Endothelial cell of hepatic sinusoid (primary cell): ENCODE measurements at regions not wholly inside any gene's neighbourhood (a gene's known extent, or its start where the extent isn't known, plus 50 kb on each side); places are given as distances from the start of the nearest gene placed in this dataset.
"Not testable (repeated sequence)": the region's sequence is repeated elsewhere in the genome, so short reads cannot be mapped to it uniquely, and the experiment has no call there.

Source experiments
- in situ Hi-C: cut with HindIII; loops from 2 replicates; pipeline ENCODE4 v1.10.0; 2017; ENCODE audit warnings: low sequenced_read_pairs

DNA sequence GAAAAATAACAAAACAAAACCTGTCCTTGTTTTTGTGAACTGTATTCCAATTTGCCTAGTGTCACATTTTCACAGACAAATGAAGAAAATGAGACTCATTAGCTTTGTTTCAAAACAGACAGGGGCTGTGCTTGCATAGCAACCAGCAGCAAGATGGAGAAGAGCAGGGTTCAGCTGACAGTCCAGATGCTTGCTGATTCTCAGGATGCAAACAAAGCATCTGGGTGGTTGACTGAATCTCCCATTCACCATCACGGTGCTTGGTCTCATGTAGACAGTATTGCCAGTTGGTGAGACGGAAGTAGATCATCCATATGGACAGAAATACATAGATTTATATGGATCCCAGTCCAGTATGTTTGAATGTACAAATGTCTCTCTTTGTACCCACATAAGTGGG, 326.8 kb downstream of the CCDC85A start:
- in situ Hi-C loops = no loop called here

DNA sequence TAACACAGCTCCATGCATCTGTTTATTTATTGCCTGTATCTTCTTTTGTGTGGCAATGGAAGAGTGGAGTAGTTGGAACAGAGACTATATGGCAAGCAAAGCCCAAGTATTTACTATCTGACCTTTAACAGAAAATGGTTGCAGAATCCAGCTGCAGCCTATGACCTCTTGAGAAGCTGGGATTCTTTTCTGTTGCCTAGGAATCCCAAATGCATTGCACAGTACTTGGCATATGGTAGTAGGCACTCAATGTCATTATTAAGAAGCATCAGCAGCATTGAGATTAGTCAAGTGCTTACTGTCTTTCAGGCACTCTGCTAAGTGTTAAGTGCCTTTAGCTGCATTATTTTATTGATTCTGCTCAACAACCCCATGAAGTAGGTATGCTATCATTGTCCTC, 331.6 kb downstream of the CCDC85A start:
- in situ Hi-C loops = no loop called here

DNA sequence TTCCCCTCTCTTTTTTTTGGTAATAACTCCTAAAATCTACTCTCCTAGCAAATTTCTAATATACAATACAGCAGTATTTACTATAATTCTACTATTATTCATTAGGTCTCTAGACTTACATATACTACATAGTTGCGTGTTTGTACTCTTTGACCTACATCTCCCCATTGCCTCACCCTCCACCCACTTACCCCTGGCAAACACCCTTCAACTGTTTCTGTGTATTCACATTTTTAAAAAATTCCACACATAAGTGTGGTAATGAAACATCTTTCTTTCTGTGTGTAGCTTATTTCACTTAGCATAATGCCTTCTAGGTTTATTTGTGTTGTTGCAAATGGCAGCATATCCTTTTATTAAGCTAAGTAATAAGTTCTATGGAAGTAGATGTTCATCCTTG, 336.0 kb downstream of the CCDC85A start:
- in situ Hi-C loops = no loop called here

DNA sequence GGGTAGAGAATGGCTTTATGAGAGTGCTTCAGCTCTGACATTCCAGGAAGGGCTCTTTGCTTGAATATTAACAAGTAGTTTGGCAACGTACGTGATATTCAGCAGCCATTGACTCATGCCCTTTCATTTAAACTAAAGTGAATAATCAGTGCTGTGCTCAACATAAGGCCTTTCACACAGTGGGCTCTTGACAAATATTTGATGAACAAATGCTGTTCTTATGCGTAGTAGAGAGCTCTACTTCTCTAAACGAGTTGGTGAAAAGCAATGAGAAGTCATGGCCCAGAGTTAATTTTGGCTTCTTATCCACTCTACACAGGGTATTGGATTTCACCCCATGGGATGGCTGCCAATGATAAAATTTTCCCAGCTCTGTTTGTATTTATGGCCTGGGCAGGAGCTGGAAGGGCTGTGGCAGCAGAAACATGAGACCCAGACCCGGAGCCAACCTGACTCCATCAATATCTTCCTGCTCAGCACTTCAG, 338.9 kb downstream of the CCDC85A start:
- in situ Hi-C loops = no loop called here

DNA sequence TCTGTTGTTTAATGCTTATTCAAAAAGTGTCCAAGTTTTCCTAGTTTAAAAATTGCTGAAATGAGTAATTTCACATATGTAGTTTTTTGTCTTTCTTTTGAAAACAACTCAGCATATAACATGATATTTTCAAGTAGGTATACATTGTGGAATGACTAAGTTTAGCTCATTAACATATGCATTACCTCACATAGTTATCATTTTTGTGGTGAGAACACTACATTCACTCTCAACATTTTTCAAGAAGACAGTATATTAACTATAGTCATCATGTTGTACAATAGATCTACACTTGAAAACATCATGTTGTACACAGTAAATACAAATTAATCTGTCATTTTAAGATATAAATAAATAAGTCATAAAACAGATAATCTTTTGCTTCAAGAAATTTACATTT, 340.0 kb downstream of the CCDC85A start:
- in situ Hi-C loops = no loop called here

DNA sequence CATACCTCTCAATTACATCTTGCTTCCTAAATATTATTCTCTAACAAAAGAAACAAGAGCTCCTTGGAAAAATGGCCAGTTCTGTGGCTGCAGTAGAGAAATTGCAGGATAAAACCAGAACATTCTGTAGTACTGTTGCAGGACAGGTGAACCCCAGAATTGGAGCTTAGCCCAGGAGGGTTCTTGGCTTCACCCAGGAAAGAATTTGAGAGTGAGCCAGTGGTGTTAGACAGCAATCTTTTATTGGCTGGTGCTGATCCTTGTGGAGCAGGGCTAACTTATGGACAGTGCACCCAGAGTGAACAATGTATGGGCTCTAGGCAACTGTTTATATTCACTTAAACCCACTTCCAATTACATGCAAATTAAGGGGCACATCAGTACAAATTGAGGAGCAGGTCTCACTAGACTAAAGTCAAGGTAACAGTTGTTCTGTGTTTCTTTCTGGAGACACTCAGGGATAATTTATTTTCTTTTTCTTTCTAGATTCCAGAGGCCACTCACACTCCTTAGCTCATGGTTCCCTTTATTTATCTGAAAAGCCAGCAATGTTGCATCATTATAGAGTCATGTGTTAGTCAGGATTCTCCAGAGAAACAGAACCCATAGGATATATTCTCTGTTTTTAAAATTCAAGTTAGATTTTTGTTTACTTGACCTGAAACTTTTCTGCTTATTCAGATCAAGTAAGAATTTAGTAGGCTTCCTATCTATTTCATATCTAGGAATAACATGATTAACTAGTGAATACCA, 348.1 kb downstream of the CCDC85A start:
- in situ Hi-C loops = no loop called here

DNA sequence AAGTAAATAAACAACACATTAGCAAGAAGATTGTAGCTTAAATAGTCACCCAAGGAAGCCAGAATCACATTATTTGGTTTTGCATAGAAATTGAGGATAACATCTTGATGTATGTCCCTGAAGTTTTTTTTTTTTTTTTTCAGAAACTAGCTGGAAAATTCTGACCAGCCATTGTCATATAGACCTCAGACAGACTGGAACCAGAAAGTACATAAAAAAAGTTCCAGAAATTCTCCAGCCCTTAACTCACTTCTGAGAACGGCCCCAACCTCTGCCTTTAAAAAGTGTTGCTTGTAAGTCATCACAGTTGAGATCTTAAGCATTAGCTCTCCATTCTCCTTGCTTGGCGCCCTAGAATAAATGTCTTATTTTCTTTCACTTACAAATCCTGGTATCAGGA, 350.5 kb downstream of the CCDC85A start:
- in situ Hi-C loops = no loop called here

DNA sequence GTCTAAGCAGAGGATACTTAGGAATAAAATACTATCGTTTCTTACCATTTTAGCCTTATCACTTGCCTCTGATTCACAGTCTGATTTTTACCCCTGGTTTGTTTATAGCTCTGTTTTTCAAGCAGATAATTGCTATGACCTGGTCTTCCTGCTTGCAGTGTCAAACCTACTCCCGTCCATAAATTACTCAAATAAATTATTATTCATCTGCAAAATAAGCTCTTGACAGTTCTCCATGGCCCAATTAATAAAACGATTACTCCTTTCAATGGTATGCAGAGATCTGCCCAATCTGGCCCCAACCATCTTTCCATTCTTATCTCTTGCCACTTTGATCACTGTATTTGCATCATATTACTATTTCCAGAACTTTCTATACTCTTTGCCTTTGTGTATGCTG, 354.0 kb downstream of the CCDC85A start:
- in situ Hi-C loops = no loop called here

DNA sequence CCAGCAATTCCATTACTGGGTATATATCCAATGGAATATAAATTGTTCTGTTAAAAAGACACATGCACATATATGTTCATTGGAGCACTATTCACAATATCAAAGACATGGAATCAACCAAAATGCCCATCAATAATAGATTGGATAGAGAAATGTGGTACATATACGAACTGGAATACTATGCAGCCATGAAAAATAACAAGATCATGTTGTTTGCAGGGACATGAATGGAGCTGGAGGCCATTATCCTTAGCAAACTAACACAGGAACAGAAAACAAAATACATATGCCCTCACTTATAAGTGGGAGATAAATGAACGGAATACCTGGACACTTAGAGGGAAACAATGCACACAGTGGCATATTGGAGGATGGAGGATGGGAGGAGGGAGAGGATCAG, 355.8 kb downstream of the CCDC85A start:
- in situ Hi-C loops = no loop called here

DNA sequence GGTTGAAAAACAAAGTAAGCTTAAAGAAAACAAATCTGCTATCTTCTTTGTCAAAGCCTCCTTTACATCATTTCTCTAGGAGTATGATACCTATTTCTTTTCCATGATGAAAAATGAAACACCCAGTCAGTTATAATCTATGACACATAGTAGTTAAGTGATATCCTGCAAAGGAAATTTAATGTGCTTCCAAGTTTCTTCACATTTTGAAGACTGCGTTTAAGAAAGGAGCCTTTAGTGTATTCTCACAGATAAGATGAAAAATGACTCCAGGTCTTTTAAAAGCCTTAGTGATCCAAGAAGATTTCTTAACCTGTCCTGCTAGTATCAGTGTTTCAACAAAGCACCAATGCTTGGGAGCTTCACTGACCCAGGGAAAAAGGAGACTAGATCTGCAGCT, 356.7 kb downstream of the CCDC85A start:
- in situ Hi-C loops = no loop called here

DNA sequence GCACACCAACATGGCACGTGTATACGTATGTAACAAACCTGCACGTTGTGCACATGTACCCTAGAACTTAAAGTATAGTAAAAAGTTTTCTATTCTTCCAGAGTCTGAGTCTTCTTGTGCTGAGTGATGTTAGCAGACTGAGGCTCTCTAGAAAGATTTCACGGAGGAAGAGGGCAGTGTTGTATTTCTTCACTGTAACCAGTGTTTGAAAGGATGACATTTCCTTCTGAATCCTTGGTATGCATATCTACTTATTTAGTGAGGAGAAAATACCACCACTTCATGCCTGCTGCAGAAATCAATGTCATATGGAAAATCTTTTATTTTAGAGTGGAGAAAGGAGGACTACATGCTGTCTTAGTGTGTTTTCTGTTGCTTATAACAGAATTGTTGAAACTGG, 357.1 kb downstream of the CCDC85A start:
- in situ Hi-C loops = no loop called here

DNA sequence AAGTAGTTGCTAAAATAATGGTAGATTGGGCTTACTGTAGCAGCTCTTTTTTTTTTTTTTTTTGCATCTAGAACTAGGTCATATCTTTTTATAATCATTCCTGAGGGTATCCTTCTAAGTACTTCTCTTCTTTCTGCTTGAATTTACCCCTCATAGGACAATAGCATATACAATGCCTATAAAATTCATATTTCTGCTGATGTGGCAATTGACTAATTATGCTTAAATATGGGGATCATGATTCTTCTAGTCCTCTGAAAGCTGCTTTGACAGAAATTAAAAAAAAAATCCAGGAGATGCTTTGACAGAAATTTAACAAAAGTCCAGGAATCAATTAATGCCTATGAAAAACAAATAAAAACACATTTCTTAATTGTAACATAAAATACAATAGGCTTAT, 358.4 kb downstream of the CCDC85A start:
- in situ Hi-C loops = no loop called here

DNA sequence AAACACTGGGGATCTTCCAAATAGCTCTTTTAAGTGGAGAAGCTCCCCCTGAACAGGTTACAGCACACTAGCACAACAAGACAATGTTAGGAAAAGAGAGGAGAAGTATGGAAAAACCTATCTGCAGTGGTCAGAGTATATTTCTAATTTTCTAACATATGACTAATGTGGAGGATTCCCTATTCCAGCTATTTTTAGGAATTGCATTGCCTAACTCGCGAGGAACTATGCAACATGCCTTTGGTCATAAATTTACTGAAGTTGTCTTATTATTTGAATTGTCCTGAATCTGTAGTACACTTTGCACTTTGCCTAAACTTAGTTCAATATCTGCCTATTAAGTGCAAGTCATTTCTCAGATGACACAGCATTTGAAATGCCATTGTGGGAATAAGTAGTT, 381.4 kb downstream of the CCDC85A start:
- in situ Hi-C loops = no loop called here

DNA sequence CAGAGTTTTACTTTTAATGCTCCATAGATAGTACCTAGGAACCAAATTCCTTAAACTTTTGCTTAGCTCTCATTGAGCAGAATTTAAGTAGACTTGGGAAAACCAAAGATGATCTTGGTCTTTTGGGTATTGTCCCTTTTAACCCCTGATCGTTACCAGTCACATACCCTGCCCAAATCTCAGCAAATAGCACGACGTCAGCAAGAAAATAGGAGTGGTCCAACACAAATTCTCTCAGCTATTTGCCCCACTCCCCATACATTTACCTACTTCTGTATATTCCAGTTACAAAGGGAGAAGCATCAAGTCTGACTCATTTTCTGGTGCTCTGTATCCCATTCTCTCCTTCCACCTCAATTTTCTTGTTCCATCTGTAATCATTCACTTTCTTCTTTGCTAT, 387.3 kb downstream of the CCDC85A start:
- in situ Hi-C loops = no loop called here

DNA sequence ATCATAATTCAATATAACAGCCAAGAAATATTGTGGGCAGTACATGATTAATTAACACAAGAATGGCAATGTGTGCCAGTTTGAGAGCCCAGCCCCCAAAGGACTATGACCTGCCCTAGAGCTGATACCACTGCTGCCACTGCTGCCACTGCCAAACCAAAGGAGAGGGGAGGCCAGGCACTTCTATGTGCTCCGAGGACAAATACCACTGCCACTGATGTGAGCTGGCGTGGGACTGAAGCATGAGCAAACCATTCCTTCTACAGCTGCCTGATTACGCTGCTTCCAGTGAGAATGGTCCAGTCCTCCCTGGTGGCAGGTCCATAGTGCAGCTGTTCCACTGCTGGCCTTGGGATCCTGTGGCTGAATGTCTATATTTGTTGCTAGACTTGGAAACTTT, 392.2 kb downstream of the CCDC85A start:
- in situ Hi-C loops = no loop called here

DNA sequence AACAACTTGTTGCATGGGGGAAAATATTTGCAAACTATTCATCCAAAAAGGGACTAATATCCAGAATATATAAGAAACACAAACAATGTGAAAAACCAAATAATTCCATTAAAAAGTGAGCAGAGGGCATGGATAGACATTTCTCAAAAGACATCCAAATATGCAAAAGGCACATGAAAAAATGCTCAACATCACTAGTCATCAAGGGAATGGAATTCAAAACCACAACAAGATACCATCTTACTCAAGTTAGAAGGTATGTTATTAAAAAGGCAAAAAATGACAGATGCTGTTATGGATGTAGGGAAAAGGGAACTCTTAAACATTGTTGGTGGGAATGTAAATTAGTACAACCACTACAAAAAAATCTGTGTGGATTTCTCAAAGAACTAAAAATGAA, 396.5 kb downstream of the CCDC85A start:
- in situ Hi-C loops = no loop called here

DNA sequence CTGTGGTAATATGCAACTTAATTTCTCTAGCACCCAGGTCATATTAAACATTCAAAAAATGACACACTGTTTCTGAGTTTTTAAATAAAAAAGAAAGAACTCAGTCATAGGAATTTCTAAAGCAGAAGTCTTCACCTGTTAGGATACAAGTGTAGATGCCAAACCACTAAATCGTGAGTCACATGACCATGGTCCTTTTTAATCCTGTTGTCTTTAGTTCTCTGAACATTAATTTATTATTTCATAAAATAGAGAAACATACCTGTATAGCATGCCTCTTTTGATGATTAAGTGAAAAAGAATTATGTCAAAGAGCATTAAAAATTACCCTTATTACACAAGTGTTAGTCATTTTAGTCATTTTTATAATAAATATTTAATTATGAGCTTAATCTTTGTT, 398.8 kb downstream of the CCDC85A start:
- in situ Hi-C loops = no loop called here

DNA sequence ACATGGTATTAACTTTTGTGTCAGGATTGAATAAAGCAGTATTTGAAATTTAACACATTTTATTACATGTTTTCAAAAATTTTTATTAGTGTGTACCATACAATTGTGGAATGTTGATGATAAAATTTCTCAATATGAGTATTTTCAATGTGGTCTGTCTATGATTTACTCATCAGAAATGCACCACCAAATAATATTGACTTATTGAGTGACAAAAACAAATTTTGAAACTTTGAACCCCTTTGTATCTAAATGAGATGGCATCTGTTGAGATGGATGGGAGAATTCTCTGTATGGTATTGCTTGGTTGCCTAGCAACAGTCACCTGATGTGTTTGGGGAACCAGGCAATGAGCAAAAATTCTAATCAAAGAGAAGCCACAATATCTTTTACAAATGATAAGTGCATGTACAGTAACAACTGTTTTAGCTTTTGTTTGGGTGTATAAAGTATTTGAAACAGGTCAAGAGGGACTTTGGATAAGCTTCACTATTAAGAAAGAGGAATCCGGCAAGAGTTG, 400.1 kb downstream of the CCDC85A start:
- in situ Hi-C loops = no loop called here

DNA sequence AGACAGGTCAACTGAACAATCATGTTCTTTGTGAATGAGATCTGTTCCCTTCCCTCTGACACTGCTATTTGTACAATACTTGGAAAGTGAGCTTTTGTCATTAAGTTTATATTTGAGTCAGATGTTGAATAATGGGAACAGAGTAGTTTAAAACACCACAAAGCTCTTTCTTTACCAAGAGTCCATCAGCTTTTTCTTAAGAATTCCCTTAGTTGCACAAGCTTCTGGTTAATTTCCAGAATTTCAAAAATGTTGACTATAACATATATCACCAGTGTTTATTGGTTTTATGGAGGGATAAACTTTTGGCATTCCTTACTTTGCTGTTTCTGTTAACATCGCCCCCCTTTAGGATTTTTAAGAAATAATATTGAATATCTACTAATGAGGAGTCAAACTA, 403.7 kb downstream of the CCDC85A start:
- in situ Hi-C loops = no loop called here

DNA sequence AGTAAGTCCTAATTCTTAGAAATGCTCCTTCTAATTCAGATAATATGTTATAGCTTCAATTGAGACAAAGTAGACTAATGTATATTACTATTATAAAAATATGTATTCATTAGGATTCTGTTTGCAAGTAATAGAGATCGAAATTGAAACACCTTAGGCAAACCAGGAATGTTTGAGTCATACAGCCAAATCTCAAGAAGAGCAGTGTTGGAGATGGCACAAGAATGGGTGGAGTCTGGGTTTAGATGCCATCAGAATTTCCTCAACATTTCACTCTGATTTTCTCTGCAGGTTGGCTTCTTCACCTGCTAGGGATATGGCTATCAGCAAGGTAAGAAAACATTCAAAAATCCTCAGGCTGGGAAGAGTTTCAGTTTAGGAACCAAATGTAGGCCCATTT, 405.4 kb downstream of the CCDC85A start:
- in situ Hi-C loops = no loop called here

DNA sequence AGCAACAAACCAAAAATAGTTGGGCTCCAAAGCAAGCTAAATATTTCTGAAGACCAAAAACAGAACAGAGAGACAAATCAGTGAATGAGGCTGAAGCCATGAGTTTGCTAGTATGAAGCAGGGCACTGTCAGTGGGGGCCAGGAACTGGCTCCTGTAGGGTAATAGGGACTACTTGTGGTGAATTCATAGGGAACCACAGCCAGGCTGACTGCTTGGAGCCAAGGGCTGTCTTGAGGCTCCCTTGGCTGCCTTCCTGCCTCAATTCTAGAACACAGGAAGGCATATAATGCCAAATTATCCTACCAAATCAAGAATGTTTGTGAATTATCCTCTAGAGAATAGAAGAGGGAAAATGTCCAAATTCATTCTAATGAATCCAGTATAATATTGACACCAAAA, 406.0 kb downstream of the CCDC85A start:
- in situ Hi-C loops = no loop called here

DNA sequence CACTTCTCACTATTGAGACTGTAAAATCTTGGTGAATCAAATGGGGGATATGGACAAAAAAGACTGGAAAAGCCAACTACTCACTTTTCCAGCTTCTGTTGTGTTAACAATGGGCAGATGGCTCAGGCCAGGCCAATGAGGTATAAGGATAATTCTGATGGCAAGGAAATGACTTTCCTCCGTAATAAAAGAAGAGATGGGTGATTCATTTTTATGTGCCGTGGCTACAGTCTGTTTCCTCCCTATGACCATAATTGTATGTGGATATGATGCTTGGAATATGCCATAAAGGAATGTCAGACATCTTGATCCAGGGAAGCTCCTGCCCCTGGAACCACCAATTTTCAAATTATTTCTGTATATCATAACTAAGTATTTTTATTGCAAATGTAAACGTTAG, 406.8 kb downstream of the CCDC85A start:
- in situ Hi-C loops = no loop called here

DNA sequence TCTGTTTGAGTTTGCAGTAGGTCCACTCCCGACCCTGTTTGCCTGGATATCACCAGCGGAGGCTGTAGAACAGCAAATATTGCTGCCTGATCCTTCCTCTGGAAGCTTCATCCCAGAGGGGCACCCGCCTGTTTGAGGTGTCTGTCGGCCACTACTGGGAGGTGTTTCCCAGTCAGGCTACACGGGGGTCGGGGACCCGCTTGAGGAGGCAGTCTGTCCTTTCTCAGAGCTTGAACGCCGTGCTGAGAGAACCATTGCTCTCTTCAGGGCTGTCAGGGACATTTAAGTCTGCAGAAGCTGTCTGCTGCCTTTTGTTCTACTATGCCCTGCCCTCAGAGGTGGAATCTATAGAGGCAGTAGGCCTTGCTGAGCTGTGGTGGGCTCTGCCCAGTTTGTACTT, 422.3 kb downstream of the CCDC85A start:
- in situ Hi-C loops = not testable (repeated sequence)
